Left renal cortex interstitium (tissue), 4 donors: ENCODE measurements at regions not wholly inside any gene's neighbourhood (a gene's known extent, or its start where the extent isn't known, plus 50 kb on each side); places are given as distances from the start of the nearest gene placed in this dataset.

Experiments
- DNase-seq, 4 donors: peaks; one replicate each; pipeline ENCODE4 v3.0.0-alpha.2; 2013; ENCODE audit warnings: low read depth in 4 of 4, low spot score in 2 of 4, missing footprints in 1 of 4

DNA sequence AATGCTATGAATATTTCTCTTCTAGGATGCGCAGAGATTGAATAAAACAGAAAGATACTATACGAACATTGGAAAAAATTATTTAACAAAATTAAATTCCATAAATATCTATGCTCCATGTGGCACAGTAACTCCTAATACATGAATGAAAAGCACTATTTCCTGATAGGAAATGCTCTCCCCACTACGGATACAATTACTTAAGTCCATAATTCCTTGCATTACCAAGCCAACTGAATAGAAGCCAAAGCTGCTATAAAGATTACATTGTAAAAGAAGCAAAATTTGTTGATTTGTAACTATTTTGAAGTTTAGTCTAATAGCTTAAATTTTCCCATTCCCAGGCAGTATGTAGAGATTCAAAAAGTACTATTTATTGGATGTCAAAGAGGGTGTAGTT is 61.8 kb upstream of the SNX2 start:
- DNase-seq: no peak

DNA sequence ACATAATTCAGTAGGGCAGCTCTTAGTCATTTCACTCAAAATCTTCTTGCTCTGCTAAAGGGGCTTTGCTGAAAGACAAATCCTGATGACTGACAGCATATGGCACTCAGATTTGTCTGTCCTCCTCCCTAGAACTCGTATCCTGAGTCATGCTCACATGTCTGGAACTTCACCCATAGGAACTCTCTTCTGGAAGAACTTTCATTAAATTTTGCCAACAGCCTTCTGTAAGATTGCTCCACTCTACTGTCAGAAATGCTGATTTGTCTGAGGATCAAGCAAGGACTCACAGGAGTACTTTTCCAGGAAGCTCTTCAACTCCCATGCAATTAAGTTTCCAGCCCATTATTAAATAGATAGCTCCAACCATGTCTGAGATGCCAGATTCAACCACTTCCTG is 59.8 kb upstream of the SNX2 start:
- DNase-seq: no peak

DNA sequence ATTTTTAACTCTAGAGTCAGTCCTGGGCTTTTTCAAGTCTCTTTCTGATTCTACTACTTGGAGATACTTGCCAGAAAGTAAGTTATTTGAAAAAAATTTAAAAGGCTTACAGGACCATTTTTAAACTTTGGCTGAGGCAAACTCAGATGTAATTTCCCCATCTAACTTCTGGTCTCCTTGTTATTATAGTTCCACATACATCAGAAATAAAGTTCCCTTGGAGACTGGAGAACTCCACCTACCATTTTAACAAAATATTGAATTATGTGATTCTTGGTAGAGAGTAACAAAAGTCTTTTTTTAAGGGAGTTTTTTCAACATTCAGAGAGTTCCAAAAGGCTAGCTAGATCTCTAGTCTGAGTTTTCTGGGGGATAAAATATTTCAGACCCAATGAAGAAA is 56.3 kb upstream of the SNX2 start:
- DNase-seq: no peak

DNA sequence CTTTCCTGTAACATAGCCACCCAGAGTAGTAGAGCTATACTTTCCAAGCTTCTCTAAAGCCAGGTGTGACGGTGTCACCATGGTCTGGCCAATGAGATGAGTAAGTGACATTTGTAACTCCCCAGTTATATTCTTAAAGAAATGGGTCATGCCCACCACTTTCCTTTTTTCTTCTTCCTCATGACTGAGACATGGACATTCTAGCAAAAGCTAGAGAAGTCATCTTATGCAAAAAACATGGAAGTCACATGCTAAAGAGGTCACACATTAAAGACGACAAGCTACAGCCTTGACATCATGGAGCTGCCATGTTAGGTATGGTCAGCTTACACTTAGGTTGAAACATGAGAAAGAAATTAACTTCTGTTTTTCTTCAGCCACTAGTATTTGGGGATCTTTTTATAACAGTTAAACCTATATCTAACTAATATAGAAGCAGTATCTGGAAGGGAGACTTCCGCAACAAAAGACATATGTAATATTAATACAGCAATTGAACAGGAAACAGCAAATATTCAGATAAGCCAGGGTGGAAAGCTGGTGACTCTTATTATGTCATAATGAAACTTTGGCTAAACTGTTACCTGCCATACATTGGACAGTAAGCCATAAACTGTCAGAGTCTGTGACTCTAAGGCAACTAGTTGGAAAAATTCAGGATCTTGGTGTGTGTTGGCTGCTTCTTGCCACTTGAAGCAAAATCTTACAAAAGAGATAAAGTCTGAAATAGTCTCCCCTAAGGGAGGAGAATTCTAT is 54.7 kb upstream of the SNX2 start:
- DNase-seq: no peak

DNA sequence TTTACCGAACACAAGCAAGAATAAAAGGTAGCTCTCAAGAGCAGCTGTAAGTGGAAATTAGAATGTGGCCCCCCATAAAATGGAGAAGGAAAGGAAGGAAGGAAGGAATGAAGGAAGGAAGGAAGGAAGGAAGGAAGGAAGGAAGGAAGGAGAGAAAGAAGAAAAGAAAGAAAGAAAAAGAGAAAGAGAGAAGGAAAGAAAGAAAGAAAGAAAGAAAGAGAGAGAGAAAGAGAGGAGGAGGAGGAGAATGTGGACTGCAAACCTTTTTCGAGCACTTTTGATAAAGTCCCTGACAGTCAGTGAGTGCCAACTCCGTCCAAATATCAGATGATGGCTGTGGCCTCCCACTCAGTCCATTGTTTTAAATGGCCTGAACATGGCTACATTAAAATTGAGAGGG is 53.8 kb upstream of the SNX2 start:
- no peak for DNase-seq

DNA sequence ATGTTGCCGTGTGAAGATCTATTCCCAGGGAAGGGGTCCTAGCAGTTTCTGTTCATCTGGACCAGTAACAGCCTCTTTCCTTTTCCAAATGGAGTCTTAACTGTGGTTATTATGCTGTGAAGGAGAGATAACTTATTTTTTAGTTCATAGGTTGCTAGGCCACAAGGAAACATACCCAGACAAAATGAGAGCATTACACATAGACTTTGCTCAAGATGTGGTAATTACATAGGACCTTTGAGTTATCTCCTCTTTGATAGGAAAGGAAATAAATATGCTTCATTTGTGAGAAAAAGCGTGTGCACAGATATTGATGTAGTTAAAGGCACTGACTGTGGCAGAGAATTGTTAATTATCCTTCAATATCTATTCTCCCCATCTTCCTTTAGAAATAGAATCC is 52.5 kb upstream of the SNX2 start:
- DNase-seq: no peak

DNA sequence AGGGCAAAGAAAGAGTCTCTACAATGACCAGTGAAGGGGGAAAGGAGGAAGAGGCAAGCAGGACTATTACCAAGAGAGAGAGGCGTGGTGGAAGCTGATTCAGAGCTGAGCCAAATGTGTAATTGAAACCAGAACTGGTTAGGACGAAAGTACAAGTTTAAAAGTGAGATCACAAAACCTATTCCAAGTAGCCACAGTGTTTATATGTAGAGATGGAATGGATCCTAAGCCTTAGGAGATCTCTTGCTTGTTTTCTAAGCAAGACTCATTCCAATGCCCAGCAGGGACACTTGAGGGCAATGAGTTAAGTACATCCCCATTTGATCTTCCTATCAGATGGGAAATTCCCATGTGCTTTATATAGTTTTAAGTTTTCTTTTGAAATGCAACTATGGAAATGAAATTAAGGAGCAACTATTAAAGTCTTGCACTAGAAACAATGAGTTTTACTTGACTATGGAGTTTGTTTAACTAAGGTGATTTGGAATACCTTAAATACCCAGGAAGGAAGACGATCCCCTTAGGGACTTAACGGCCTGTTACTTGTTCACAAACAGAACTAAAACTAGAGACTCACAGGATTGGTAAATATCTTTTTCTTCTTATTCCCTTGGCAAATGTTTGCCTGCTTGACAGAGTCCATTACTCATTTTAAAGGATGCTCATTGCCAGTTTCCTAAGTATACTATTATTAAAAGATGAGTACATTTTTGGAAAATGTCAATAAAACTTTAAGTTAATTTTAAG is 51.1 kb upstream of the SNX2 start:
- no peak for DNase-seq
